Rectal smooth muscle tissue (tissue), 1 donor: ENCODE measurements at regions not wholly inside any gene's neighbourhood (a gene's known extent, or its start where the extent isn't known, plus 50 kb on each side); places are given as distances from the start of the nearest gene placed in this dataset.
"Not testable (repeated sequence)": the region's sequence is repeated elsewhere in the genome, so short reads cannot be mapped to it uniquely, and the experiment has no call there.

Experiments used
- H3K27ac ChIP-seq: one replicate; pipeline ENCODE4 v1.7.0; 2013; ENCODE audit warnings: low read depth, low read length, inconsistent platforms
- H3K27me3 ChIP-seq: one replicate; pipeline ENCODE4 v1.7.0; 2013; ENCODE audit warnings: low read length; ENCODE audit not compliant: control insufficient read depth, insufficient read depth
- H3K36me3 ChIP-seq: one replicate; pipeline ENCODE4 v1.7.0; 2013; ENCODE audit warnings: low read length; ENCODE audit not compliant: control insufficient read depth, insufficient read depth
- H3K4me1 ChIP-seq: one replicate; pipeline ENCODE4 v1.7.0; 2013; ENCODE audit warnings: low read length; ENCODE audit not compliant: control insufficient read depth, insufficient read depth
- H3K4me3 ChIP-seq: one replicate; pipeline ENCODE4 v1.7.0; 2013; ENCODE audit warnings: low read length
- H3K9ac ChIP-seq: one replicate; pipeline ENCODE4 v1.7.0; 2013; ENCODE audit warnings: low read length

GRCh38 chr7:15834446-15834845 lies 148.0 kb upstream of the MEOX2 start:
- no peaks in the 10 kb centered on the region for H3K27me3 ChIP-seq
- H3K4me1 ChIP-seq: peaks cover under 1% of the 10 kb centered on the region
- no peak overlapping the region for H3K9ac ChIP-seq
- no peak overlapping the region for H3K27ac ChIP-seq
- no peak overlapping the region for H3K4me3 ChIP-seq
- no peaks in the 10 kb centered on the region for H3K36me3 ChIP-seq

GRCh38 chr7:15832996-15833395 lies 146.5 kb upstream of the MEOX2 start:
- Histone ChIP-seq H3K4me1 (no peaks in the 10 kb centered on the region), H3K9ac (no peak overlapping the region), H3K27ac (no peak overlapping the region), H3K27me3 (no peaks in the 10 kb centered on the region), H3K36me3 (no peaks in the 10 kb centered on the region), H3K4me3 (no peak overlapping the region)

GRCh38 chr7:15831606-15832005 lies 145.1 kb upstream of the MEOX2 start:
- Histone ChIP-seq H3K4me3 (no peak overlapping the region), H3K27me3 (no peaks in the 10 kb centered on the region), H3K4me1 (no peaks in the 10 kb centered on the region), H3K36me3 (no peaks in the 10 kb centered on the region), H3K27ac (no peak overlapping the region), H3K9ac (no peak overlapping the region)

GRCh38 chr7:15829691-15830090 lies 143.2 kb upstream of the MEOX2 start:
- Histone ChIP-seq H3K9ac (no peak overlapping the region), H3K27me3 (no peaks in the 10 kb centered on the region), H3K36me3 (no peaks in the 10 kb centered on the region), H3K4me1 (no peaks in the 10 kb centered on the region), H3K4me3 (no peak overlapping the region), H3K27ac (no peak overlapping the region)

GRCh38 chr7:15828881-15829280 lies 142.4 kb upstream of the MEOX2 start:
- no peak overlapping the region for H3K27ac ChIP-seq
- no peaks in the 10 kb centered on the region for H3K27me3 ChIP-seq
- H3K4me1 ChIP-seq: no peaks in the 10 kb centered on the region

GRCh38 chr7:15821484-15822427 lies 135.3 kb upstream of the MEOX2 start:
- Histone ChIP-seq H3K9ac (no peak overlapping the region), H3K4me1 (no peaks in the 10 kb centered on the region), H3K27ac (no peak overlapping the region), H3K4me3 (no peak overlapping the region), H3K36me3 (no peaks in the 10 kb centered on the region), H3K27me3 (no peaks in the 10 kb centered on the region)

More at GRCh38 chr7:15828881-15829280, 142.4 kb upstream of the MEOX2 start:
- Histone ChIP-seq H3K4me3 (no peak overlapping the region), H3K9ac (no peak overlapping the region), H3K36me3 (no peaks in the 10 kb centered on the region)

GRCh38 chr7:15820319-15820718 lies 133.8 kb upstream of the MEOX2 start:
- Histone ChIP-seq H3K4me1 (no peaks in the 10 kb centered on the region), H3K27ac (no peak overlapping the region), H3K9ac (no peak overlapping the region), H3K27me3 (no peaks in the 10 kb centered on the region), H3K4me3 (no peak overlapping the region), H3K36me3 (no peaks in the 10 kb centered on the region)

GRCh38 chr7:15816835-15817426 lies 130.4 kb upstream of the MEOX2 start:
- no peak overlapping the region for H3K4me3 ChIP-seq
- no peaks in the 10 kb centered on the region for H3K27me3 ChIP-seq
- H3K4me1 ChIP-seq: no peaks in the 10 kb centered on the region
- H3K9ac ChIP-seq: no peak overlapping the region
- no peaks in the 10 kb centered on the region for H3K36me3 ChIP-seq
- H3K27ac ChIP-seq: no peak overlapping the region

GRCh38 chr7:15813448-15813847 lies 127.0 kb upstream of the MEOX2 start:
- H3K27me3 ChIP-seq: no peaks in the 10 kb centered on the region
- no peak overlapping the region for H3K9ac ChIP-seq
- no peaks in the 10 kb centered on the region for H3K36me3 ChIP-seq
- no peaks in the 10 kb centered on the region for H3K4me1 ChIP-seq
- H3K4me3 ChIP-seq: no peak overlapping the region
- H3K27ac ChIP-seq: no peak overlapping the region

GRCh38 chr7:15810383-15810782 lies 123.9 kb upstream of the MEOX2 start:
- not testable (repeated sequence) for H3K27me3 ChIP-seq, H3K4me1 ChIP-seq, H3K9ac ChIP-seq, H3K4me3 ChIP-seq, H3K36me3 ChIP-seq, H3K27ac ChIP-seq

GRCh38 chr7:15809936-15810335 lies 123.5 kb upstream of the MEOX2 start:
- H3K4me3 ChIP-seq, H3K27ac ChIP-seq, H3K36me3 ChIP-seq, H3K9ac ChIP-seq, H3K4me1 ChIP-seq, H3K27me3 ChIP-seq: not testable (repeated sequence)

GRCh38 chr7:15805891-15806290 lies 119.4 kb upstream of the MEOX2 start:
- Histone ChIP-seq H3K9ac (no peak overlapping the region), H3K27me3 (no peaks in the 10 kb centered on the region), H3K27ac (no peak overlapping the region), H3K4me3 (no peak overlapping the region), H3K4me1 (no peaks in the 10 kb centered on the region), H3K36me3 (no peaks in the 10 kb centered on the region)

GRCh38 chr7:15802425-15802824 lies 115.9 kb upstream of the MEOX2 start:
- H3K27me3 ChIP-seq: no peaks in the 10 kb centered on the region
- no peaks in the 10 kb centered on the region for H3K4me1 ChIP-seq
- H3K36me3 ChIP-seq: no peaks in the 10 kb centered on the region
- H3K4me3 ChIP-seq: no peak overlapping the region
- no peak overlapping the region for H3K27ac ChIP-seq
- no peak overlapping the region for H3K9ac ChIP-seq
